ENCODE measurements at regions not wholly inside any gene's neighbourhood (a gene's known extent, or its start where the extent isn't known, plus 50 kb on each side); places are given as distances from the start of the nearest gene placed in this dataset.

DNA sequence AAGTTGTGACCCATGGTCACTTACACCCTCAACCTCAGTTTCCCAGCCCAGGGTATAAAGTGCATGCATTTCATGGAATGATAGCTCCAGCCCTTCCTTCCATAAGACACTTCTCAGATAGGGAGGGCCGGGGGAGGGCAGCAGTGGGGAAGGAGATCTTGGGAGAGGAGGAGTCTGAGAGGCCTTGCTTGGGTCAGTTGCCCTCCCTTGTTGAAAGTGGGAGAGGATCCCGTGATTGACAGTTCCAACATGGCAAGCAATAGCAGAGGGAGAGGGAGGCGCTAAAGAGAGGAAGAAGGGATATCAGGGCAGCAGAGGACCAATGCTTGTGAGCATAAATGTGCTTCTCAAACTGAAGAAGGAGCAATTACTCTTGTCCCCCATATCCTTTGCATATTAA, 244.4 kb downstream of the CHRM3 start:
- Histone ChIP-seq H3K9me3 (replicated peaks in 1 of 2; ENCODE audit: control insufficient read depth in 1 of 2, insufficient read depth in 1 of 2, low read length in 2 of 2) (peaks cover 0 to 5% of the 10 kb centered on the region in 2 donors), H3K36me3 (replicated peaks in 1 of 2; ENCODE audit: control insufficient read depth in 1 of 2, insufficient read depth in 2 of 2, low read length in 2 of 2) (no peaks in the 10 kb centered on the region), H3K79me2 (ENCODE audit: insufficient read depth, low read length) (no peaks in the 10 kb centered on the region), H3K4me3 (replicated peaks in 1 of 3; ENCODE audit: low read depth in 2 of 3, low read length in 3 of 3) (no peak overlapping the region), H4K20me1 (ENCODE audit: insufficient read depth, low read length) (no peaks in the 10 kb centered on the region), H3K4me2 (replicated peaks; ENCODE audit: extremely low read depth, low read length, poor library complexity, severe bottlenecking) (no peak overlapping the region), H3K9ac (ENCODE audit: insufficient read depth, low read length, poor library complexity, severe bottlenecking) (no peak overlapping the region), H3K27ac (ENCODE audit: low read depth in 1 of 2, low read length in 2 of 2) (no peak overlapping the region), H2AFZ (ENCODE audit: insufficient read depth, low read depth, low read length, poor library complexity, severe bottlenecking) (no peak overlapping the region), H3K27me3 (ENCODE audit: control insufficient read depth in 2 of 2, insufficient read depth in 2 of 2, low read length in 2 of 2) (no peaks in the 10 kb centered on the region), H3K4me1 (ENCODE audit: control insufficient read depth in 1 of 2, insufficient read depth in 2 of 2, low read length in 2 of 2) (no peaks in the 10 kb centered on the region)
- no peak for TF ChIP-seq CTCF (IDR thresholded peaks at IDR 0.05)
- WGBS (ENCODE audit: insufficient coverage) = 86% methylated on average over 1 of the region's 3 CpGs
- Mint-ChIP-seq H3K36me3 (no peaks in the 10 kb centered on the region), H3K4me3 (no peak overlapping the region), H3K9me3 (peaks cover 2 to 10% (median 3%) of the 10 kb centered on the region in 7 donors), H3K27me3 (ENCODE audit: low read depth in 3 of 3) (no peaks in the 10 kb centered on the region), H3K4me1 (no peaks in the 10 kb centered on the region), H3K27ac (peak overlapping the region in 1 of 7 donors; percentile 81)
- intact Hi-C loops (cut with micrococcal nuclease) = no loop called here
- DNase-seq = no peak

- Histone ChIP-seq H3K4me1 (ENCODE audit: control insufficient read depth in 1 of 2, insufficient read depth in 2 of 2, low read length in 2 of 2) (no peaks in the 10 kb centered on the region), H4K20me1 (ENCODE audit: insufficient read depth, low read length) (no peaks in the 10 kb centered on the region), H3K27ac (ENCODE audit: low read depth in 1 of 2, low read length in 2 of 2) (no peak overlapping the region), H3K36me3 (replicated peaks in 1 of 2; ENCODE audit: control insufficient read depth in 1 of 2, insufficient read depth in 2 of 2, low read length in 2 of 2) (no peaks in the 10 kb centered on the region), H3K27me3 (ENCODE audit: control insufficient read depth in 2 of 2, insufficient read depth in 2 of 2, low read length in 2 of 2) (no peaks in the 10 kb centered on the region), H3K4me3 (replicated peaks in 1 of 3; ENCODE audit: low read depth in 2 of 3, low read length in 3 of 3) (no peak overlapping the region), H3K79me2 (ENCODE audit: insufficient read depth, low read length) (no peaks in the 10 kb centered on the region), H3K4me2 (replicated peaks; ENCODE audit: extremely low read depth, low read length, poor library complexity, severe bottlenecking) (no peak overlapping the region), H3K9me3 (replicated peaks in 1 of 2; ENCODE audit: control insufficient read depth in 1 of 2, insufficient read depth in 1 of 2, low read length in 2 of 2) (peaks cover 0 to 5% of the 10 kb centered on the region in 2 donors), H2AFZ (ENCODE audit: insufficient read depth, low read depth, low read length, poor library complexity, severe bottlenecking) (no peak overlapping the region), H3K9ac (ENCODE audit: insufficient read depth, low read length, poor library complexity, severe bottlenecking) (no peak overlapping the region)
- Mint-ChIP-seq H3K27me3 (ENCODE audit: low read depth in 3 of 3) (no peaks in the 10 kb centered on the region), H3K9me3 (peaks cover 2 to 11% (median 5%) of the 10 kb centered on the region in 7 donors), H3K4me3 (no peak overlapping the region), H3K27ac (no peak overlapping the region), H3K36me3 (no peaks in the 10 kb centered on the region), H3K4me1 (no peaks in the 10 kb centered on the region)
- TF ChIP-seq CTCF (IDR thresholded peaks at IDR 0.05) = no peak
- no peak for DNase-seq
- WGBS (ENCODE audit: insufficient coverage) = no CpG with 5 or more reads among the region's 4 CpGs
- intact Hi-C loops (cut with micrococcal nuclease) = no loop called here
Measured at GRCh38 chr1:239633432-239633831, 247.1 kb downstream of the CHRM3 start.

Data from CD14-positive monocyte (primary cell).